ENCODE measurements at regions not wholly inside any gene's neighbourhood (a gene's known extent, or its start where the extent isn't known, plus 50 kb on each side); places are given as distances from the start of the nearest gene placed in this dataset.

DNA sequence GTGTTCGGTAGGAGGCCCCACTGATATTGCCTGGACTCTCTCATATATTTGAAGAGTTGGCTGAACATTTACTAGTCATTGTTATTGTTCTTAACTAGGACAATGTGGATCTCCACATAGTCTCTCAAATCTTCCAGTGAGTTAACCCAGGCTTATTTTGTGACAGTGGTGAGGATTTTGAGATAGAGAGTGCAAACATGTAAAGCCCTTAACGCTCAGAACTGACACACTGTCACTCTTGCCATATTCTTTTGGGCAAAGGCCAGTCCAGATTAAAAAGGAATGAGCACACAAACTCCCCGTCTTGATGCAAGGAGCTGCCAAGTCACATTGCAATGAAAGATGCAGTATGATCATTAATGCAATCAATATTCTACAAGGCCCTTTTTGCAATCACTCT lies 431.9 kb upstream of the AZI2 start:
- no peak for DNase-seq
- peaks cover 6% of the 10 kb centered on the region for H3K9me3 Mint-ChIP-seq
- no peaks in the 10 kb centered on the region for H3K27me3 Mint-ChIP-seq
- no peak overlapping the region for H3K4me3 Mint-ChIP-seq
- no peak for ATAC-seq (ENCODE audit: low read depth)
- H3K27ac Mint-ChIP-seq, result no peak overlapping the region
- H3K4me1 Mint-ChIP-seq, result no peaks in the 10 kb centered on the region
- TF ChIP-seq, protein P1, sequence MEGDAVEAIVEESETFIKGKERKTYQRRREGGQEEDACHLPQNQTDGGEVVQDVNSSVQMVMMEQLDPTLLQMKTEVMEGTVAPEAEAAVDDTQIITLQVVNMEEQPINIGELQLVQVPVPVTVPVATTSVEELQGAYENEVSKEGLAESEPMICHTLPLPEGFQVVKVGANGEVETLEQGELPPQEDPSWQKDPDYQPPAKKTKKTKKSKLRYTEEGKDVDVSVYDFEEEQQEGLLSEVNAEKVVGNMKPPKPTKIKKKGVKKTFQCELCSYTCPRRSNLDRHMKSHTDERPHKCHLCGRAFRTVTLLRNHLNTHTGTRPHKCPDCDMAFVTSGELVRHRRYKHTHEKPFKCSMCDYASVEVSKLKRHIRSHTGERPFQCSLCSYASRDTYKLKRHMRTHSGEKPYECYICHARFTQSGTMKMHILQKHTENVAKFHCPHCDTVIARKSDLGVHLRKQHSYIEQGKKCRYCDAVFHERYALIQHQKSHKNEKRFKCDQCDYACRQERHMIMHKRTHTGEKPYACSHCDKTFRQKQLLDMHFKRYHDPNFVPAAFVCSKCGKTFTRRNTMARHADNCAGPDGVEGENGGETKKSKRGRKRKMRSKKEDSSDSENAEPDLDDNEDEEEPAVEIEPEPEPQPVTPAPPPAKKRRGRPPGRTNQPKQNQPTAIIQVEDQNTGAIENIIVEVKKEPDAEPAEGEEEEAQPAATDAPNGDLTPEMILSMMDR (IDR thresholded peaks at IDR 0.05), result no peak
- CTCF ChIA-PET, result no interaction called here
- POLR2A ChIA-PET, result no interaction called here
- intact Hi-C loops (cut with micrococcal nuclease), result no loop called here
- no peaks in the 10 kb centered on the region for H3K36me3 Mint-ChIP-seq (ENCODE audit: low read depth)

DNA sequence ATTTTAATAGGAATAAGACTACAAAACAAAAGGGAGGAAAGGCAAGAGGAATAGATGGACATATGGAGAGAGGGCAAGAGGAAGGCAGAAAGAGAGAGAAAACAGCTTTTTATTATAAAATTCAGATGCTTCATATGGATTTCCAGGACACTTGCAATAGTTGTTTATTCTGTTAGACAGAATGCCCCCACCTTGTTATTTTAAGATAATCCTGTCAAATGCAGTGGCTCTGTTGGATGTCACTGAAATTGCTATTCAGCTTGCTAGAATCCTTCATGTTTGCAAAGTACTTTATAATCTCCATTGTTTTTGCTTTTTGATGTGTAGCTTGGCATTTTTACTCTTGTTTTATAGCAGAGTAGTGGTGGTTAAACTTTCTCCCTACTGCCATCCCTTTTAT lies 432.4 kb upstream of the AZI2 start:
- POLR2A ChIA-PET, result no interaction called here
- H3K27me3 Mint-ChIP-seq, result no peaks in the 10 kb centered on the region
- CTCF ChIA-PET, result no interaction called here
- ATAC-seq (ENCODE audit: low read depth), result no peak
- H3K36me3 Mint-ChIP-seq (ENCODE audit: low read depth), result no peaks in the 10 kb centered on the region
- no peaks in the 10 kb centered on the region for H3K4me1 Mint-ChIP-seq
- no peak overlapping the region for H3K4me3 Mint-ChIP-seq
- intact Hi-C loops (cut with micrococcal nuclease), result no loop called here
- TF ChIP-seq, protein P1 (IDR thresholded peaks at IDR 0.05), result no peak
- no peak for DNase-seq
- H3K9me3 Mint-ChIP-seq, result peaks cover 2% of the 10 kb centered on the region
- H3K27ac Mint-ChIP-seq, result no peak overlapping the region

DNA sequence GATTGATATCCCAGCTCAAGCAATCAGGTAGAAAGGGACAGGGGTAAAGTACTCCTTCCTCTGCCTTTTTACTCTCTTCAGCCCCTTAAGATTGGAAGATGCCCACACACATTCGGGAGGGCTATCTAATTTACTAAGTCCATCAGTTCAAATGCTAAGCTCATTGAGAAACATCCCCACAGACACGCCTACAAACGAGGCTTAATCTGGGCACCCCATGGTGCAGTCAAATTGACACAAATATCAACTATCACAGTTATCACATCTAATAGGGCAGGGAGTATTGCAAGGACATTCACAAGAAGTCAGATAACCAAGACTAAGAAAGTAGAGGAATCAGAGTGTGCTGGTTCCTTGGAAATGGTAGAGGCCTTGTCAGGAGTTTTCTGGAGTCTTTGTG lies 437.8 kb upstream of the AZI2 start:
- TF ChIP-seq, protein P1 (IDR thresholded peaks at IDR 0.05), result no peak
- Mint-ChIP-seq H3K4me3 (no peak overlapping the region), H3K9me3 (no peaks in the 10 kb centered on the region), H3K27ac (no peak overlapping the region), H3K36me3 (ENCODE audit: low read depth) (no peaks in the 10 kb centered on the region), H3K4me1 (no peaks in the 10 kb centered on the region), H3K27me3 (no peaks in the 10 kb centered on the region)
- intact Hi-C loops (cut with micrococcal nuclease), result no loop called here
- ChIA-PET CTCF (no interaction called here), POLR2A (no interaction called here)
- DNase-seq (no peak), ATAC-seq (ENCODE audit: low read depth) (no peak)

DNA sequence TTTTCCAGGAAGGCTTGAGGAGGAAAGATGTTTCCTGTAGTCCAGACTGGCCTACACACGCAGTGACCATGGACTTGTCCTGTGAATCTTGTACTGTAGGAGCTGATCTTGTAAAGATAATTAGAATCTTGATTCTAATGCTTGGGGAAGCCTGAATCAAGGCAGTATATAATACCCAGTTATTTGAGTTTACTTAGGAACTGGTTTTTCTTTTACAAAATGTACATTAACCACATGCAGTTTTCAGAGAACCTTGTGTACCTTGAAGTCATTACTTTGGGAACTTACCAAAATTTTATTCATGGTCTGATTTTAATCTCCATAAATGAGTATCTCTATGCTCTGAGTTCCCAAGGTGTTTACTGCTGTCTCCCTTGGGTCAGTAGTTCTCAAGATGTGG lies 439.9 kb upstream of the AZI2 start:
- no peaks in the 10 kb centered on the region for H3K27me3 Mint-ChIP-seq
- no peak for ATAC-seq (ENCODE audit: low read depth)

DNA sequence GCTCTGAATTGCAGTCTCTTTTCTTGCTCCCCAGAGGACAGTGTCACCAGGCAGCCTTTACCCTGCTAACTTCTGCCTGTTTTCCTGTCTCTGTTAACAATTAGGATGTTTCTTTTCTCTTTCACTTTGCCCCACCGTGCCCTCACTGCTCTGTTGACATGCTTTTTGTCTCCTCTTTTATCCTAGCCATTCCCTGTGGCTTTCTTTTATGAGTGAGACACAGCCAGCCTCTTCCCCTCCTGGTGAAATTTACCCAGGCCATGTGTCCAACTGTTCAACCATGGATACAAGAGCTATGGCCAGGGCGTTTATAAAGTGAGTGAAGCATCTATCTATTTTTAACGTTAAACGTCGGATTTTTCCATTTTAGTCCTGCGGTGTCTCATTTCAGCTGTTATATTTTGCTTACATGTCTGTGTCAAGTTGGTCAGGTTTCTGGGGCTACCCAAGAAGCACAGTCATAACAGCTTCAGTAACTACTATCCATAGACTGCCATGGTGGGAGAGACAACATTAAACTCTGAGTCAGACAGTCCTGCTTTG lies 443.2 kb upstream of the AZI2 start:
- ATAC-seq (ENCODE audit: low read depth) (no peak), DNase-seq (no peak)
- Mint-ChIP-seq H3K27me3 (no peaks in the 10 kb centered on the region), H3K9me3 (no peaks in the 10 kb centered on the region), H3K4me1 (no peaks in the 10 kb centered on the region), H3K4me3 (no peak overlapping the region), H3K27ac (no peak overlapping the region), H3K36me3 (ENCODE audit: low read depth) (no peaks in the 10 kb centered on the region)
- TF ChIP-seq, protein P1 (IDR thresholded peaks at IDR 0.05), result no peak
- intact Hi-C loops (cut with micrococcal nuclease), result no loop called here
- ChIA-PET CTCF (no interaction called here), POLR2A (no interaction called here)

More for the DNA sequence above, 439.9 kb upstream of the AZI2 start:
- Mint-ChIP-seq H3K4me3 (no peak overlapping the region), H3K9me3 (no peaks in the 10 kb centered on the region), H3K36me3 (ENCODE audit: low read depth) (no peaks in the 10 kb centered on the region), H3K4me1 (no peaks in the 10 kb centered on the region), H3K27ac (no peak overlapping the region)
- ChIA-PET POLR2A (no interaction called here), CTCF (no interaction called here)
- DNase-seq, result no peak
- intact Hi-C loops (cut with micrococcal nuclease), result no loop called here
- TF ChIP-seq, protein P1 (IDR thresholded peaks at IDR 0.05), result no peak
